Stimulated activated CD4-positive, alpha-beta T cell treated with anti-CD3 and anti-CD28 coated beads, Interleukin-12 subunit alpha, Interleukin-12 subunit beta, amount 100 ng/mL, for 4 hours (primary cell): ENCODE measurements at regions not wholly inside any gene's neighbourhood (a gene's known extent, or its start where the extent isn't known, plus 50 kb on each side); places are given as distances from the start of the nearest gene placed in this dataset.
"Not testable (repeated sequence)": the region's sequence is repeated elsewhere in the genome, so short reads cannot be mapped to it uniquely, and the experiment has no call there.

Source experiments
- DNase-seq: peaks from one replicate; pipeline ENCODE4 v3.0.0-alpha.2; 2020

DNA sequence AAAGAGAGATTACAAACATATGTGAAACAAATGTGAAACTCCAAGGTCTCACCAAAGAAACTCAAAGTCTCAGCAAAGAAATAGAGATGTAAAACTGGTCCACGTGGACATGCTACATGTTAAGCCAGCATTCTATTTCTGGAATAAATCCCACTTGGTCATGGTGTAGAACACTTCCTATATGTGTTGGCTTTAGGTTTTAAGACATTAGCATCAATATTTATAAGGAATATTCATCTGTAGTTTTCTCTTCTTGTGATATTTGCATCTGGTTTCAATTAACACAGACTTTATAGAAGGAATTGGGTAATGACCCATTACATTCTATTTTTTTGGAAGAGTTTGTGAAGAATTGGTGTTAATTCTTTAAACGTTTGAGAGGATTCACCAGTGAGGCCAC lies 133.1 kb downstream of the COPS8 start:
- DNase-seq = no peak

- no peak for DNase-seq
Measured at GRCh38 chr2:237219826-237220225, 134.1 kb downstream of the COPS8 start.

- no peak for DNase-seq
Measured at GRCh38 chr2:237221443-237221842, 135.8 kb downstream of the COPS8 start.

DNA sequence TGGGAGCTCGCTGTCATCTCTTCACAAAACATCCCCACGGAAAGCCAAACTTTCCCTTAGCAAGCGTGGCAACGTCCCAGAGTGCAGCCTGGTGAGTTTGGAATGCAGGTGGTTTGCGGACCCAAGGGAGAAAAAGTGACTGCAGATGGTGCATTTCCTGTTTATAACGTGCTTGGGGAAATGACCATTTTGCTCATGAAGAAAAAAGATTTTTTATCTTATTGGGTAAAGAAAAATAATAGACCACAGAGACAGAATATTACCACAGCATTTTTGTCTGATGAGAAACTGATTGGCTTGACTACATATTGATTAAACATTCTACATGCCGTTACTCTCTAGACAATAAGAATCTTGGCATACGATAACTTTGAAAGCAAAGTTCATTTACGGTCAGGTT lies 136.5 kb downstream of the COPS8 start:
- no peak for DNase-seq

- DNase-seq = no peak
Measured at GRCh38 chr2:237222601-237223041, 136.9 kb downstream of the COPS8 start.

GRCh38 chr2:237223201-237223861 lies 137.6 kb downstream of the COPS8 start:
- no peak for DNase-seq

DNA sequence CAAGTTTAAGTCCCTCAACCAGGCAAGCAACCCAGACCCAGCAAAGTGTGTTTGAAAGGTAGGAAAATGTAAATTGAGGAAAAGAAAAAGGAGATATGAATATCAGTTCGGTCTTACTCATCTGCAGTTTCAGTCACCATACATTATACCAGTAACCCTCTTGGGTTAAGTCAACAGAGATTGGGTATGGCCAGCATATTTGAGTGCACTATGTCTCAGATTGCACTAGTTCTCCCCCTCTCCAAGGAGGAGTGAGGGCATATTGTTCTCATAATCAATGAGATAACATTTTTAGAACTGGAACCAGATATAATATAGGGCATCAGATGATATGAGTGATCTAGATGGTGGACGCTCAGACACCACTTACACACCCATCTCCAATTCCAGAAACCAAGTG lies 141.5 kb downstream of the COPS8 start:
- no peak for DNase-seq

- DNase-seq = no peak
Measured at GRCh38 chr2:237227592-237228280, 142.0 kb downstream of the COPS8 start.

GRCh38 chr2:237228281-237228625 lies 142.6 kb downstream of the COPS8 start:
- no peak for DNase-seq

DNA sequence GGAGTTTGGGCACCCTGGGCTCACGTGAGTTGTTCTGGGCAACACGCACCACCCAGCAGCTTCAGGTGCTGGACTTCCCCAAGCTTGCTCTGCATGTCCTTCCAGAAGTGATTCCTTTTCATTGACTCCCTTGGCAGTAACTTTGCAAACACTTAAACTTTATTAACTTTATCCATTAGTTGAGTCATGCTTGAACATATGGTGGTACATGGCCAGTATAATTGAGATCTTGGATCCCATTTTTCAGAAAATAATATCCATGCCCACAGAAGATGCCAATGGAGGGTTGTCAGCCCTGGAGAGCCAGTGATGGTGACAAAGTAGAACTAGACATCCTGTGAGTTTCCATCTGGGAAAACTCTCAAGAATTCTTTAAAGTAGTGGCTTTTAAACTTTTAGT lies 144.2 kb downstream of the COPS8 start:
- no peak for DNase-seq

DNA sequence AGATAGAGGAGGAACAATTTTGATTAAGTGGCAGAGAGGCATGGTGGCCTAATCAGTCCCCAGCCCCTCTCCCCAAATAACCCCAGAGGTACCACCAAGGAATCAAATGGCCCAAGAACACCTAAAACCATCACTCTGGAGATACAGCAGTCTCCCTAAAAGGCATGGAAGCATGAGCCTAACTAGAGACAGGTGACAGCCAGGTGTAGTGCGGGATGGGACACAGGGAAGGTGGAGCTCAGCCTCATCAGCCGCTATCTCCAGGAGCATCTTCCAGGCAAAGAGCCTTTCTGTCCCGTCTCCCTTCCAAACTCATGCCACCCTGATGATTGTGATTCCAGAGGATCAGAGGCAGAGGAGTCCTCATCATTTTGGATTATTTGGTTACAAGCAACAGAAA lies 144.7 kb downstream of the COPS8 start:
- DNase-seq = no peak

DNA sequence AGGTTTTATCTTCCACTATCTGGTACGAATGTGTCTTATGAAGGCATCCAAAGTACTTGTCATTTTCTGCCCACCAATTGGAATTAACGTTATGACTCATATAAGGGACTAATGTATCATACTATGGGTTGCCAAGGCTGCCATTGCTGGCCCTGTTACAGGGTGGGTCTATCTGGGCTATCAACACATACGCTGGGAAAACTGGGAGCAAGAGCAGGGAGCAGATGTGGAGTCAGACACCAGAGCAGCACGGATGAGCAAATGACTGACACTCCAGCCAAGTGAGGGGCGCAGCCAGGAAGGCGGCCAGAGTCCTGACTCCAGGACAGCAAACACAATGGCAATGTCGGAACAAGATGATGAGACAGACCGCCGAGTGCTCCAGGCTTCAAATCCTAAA lies 145.9 kb downstream of the COPS8 start:
- DNase-seq = no peak

DNA sequence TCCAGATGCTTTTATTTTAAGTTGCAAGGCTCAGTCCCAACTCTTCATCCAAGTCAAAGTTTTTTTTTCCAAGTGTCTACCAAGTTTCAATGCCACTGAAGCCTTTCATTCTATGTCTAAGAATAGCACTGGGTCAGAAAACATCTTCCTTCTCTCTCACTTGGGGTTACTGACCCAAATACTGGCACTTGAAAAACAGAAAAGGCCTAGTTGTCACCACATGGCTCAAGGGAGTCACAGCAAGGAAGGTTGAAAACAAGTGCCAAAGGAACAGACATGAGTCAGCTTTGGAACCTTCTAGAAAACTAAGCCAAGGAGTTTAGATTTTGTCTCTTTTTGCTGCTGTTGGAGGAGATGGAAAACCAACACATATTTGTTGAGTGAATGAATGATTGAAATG lies 146.5 kb downstream of the COPS8 start:
- no peak for DNase-seq

DNA sequence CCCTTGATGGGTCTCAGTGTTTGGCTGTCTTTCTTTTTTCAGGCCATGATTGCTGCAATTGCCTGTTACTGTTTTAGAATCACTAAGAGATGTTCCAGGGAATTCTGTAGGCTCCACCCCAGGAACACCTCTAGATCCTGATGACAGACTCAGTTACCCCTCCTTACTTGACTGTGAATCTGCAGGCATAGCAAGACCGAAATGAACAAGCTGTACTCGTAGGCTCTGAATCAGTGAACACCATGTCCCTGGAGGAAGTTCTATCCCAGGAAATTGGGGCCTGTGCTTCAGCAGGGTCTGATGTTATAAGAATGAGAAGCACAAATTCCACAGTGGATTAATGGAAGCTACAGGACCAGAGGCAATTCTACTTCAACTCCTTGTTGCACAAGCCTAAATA lies 148.6 kb downstream of the COPS8 start:
- DNase-seq = no peak

DNA sequence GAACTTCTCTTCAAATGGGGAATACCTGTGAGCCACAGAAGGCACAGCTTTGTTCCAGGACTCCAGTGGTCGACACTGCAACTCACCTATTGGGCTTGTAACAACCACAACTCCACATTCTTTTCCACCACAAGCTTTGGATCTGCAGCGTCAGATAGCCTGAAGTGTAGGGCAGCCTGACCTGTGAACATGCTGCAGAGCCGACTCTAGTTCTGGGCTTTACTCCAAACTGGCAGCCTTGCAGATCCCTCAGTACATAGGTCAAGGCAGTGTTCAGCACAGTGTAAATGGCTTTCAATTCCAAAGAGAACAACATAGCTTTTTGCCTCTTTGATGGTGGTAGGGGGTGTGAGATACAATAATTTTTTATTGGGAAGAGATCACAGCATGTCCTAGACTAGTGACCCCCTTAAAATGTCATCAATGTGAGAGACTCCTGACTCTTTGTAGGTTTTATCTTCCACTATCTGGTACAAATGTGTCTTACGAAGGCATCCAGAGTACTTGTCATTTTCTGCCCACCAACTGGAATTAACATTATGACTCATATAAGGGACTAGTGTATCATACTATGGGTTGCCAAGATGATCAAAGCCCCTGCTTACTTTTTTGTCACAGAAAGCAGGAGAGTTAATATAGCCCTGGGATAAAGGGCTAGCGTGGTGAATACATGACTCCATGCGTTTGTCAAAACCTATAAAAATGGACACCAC lies 149.8 kb downstream of the COPS8 start:
- DNase-seq = no peak

DNA sequence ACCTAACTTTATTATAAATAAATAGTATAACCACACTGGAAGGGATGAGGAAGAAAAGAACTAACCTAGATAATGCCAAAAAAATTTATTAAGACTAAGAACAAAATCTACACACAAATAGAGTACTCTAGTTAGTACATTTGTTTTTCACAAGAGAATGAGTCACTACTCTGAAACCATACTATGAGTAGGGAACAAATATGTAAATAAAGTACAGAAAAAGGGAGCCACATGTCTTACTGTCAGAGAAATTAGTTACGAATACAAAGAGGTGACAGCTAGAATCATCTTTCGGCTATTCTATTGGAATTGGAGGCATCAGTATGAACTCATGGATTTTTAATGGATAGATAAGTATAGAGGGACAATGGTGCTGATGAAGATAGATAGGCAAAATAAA lies 150.5 kb downstream of the COPS8 start:
- no peak for DNase-seq

DNA sequence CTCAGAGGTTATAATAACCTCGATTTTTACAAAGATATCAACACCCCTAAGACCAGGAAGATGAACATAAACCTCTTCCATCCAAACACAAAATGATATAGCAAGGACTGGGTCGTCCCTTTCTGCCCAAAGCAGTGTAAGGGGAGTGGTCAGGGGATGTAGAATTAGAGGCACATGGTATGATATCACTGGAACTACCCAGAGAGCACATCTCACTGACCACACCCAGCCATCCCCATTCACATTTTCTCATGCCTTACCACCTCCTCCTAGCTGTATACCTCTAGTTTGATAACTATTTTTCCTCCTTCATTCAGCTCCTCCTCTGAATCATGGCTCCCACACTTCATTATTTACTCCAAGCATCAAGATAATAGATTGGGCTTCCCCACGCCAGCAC lies 152.6 kb downstream of the COPS8 start:
- no peak for DNase-seq

- DNase-seq = no peak
Measured at GRCh38 chr2:237240252-237240651, 154.6 kb downstream of the COPS8 start.

DNA sequence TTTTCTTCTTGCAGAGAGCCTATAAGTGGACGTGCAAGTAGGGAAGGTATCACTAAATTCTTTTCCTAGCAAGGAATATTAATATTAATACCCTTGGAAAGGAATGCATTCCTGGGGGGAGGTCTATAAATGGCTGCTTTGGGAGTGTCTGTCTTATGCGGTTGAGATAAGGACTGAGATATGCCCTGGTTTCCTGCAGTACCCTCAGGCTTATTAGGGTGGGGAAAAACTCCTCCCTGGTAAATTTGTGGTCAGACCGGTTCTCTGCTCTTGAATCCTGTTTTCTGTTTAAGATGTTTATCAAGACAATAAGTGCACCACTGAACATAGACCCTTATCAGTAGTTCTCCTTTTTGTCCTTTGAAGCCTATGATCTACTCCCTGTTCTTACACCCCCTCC lies 155.2 kb downstream of the COPS8 start:
- not testable (repeated sequence) for DNase-seq

GRCh38 chr2:237242091-237242536 lies 156.4 kb downstream of the COPS8 start:
- no peak for DNase-seq

GRCh38 chr2:237243487-237243886 lies 157.8 kb downstream of the COPS8 start:
- no peak for DNase-seq

- DNase-seq = no peak
Measured at GRCh38 chr2:237244178-237244577, 158.5 kb downstream of the COPS8 start.

DNA sequence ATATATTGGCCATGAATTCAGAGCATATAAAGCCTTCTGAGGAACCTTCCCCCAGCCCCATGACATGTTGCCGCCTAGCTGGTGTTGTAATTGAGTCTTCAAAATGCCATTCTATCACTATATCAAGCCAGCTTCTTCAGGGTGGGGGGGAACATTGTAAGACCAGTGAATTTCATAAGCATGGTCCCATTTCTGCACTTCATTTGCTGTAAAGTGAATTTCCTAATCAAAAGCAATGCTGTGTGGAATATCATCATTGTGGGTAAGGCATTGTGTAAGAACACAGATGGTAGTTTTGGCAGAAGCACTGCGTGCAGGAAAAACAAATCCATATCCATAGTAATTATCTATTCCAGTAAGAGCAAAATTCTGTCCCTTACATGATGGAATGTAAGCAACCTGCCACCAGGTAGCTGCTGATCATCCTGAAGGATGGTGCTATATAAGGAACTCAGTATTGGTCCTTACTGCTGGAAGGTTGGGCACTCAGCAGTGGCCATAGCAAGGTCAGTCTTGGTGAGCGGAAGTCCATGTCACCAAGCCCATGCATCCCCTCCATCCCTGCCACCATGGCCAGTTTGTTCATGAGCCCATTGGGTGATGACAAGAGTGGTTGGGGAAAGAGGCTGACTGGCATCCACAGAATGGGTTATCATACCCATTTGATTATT lies 159.4 kb downstream of the COPS8 start:
- DNase-seq = no peak

DNA sequence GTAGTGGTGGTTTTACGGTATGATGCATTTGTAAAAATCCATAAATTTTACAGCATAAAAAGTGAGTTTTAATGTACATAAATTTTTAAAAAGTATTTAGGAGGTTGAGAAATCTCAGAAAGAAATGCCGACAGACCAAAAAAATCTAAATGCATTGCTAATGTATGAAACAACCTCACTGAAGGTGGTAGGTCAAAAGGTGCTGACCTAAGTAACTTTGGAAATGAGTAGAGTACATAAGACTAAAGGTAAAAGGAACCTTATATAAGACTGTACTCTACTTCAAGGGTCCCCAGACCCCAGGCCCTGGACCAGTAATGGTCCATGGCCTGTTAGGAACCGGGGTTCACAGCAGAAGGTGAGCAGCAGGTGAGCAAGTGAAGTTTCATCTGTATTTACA lies 163.4 kb downstream of the COL6A3 start:
- no peak for DNase-seq
